Hepatocyte (in vitro differentiated cells): ENCODE measurements at regions not wholly inside any gene's neighbourhood (a gene's known extent, or its start where the extent isn't known, plus 50 kb on each side); places are given as distances from the start of the nearest gene placed in this dataset.

ENCODE experiments used
- CTCF ChIP-seq: fragments of 200-600 bp; sonication (generic); IDR thresholded peaks from 2 replicates; pipeline ENCODE4 v1.5.1; 2016; ENCODE audit warnings: antibody characterized with exemption, mild to moderate bottlenecking; ENCODE audit not compliant: poor library complexity
- EZH2 ChIP-seq: fragments of 200-600 bp; sonication (generic); IDR thresholded peaks from 2 replicates; pipeline ENCODE4 v1.6.1; 2016; ENCODE audit warnings: antibody characterized with exemption, mild to moderate bottlenecking, borderline replicate concordance
- EZH2phosphoT487 ChIP-seq: fragments of 200-600 bp; sonication (generic); IDR thresholded peaks from one replicate; pipeline ENCODE4 v1.6.1; 2018; ENCODE audit warnings: antibody characterized with exemption, mild to moderate bottlenecking, low read depth, moderate library complexity; ENCODE audit not compliant: unreplicated experiment, severe bottlenecking

DNA sequence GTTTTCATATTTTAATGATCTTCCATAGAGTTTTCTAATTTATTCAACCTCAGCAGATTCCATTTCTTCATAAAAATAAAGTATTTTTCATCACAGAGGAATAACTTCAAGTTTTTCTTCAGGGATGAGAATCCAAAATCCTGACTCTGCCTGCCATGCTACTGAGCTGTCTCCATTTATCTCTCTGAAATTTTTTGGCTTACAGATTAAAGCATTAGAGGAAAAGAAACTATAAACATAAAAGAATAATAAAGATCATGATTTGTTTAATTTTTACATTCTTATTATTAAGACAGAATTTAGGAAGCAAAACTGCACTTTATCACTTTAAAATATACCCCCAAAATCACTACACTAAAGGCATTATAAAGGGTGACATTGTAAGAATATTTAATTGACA, 301.8 kb upstream of the NFE2L3 start:
- TF ChIP-seq CTCF (no peak), EZH2 (no peak), EZH2phosphoT487 (no peak)
